Keratinocyte (primary cell): ENCODE measurements at regions not wholly inside any gene's neighbourhood (a gene's known extent, or its start where the extent isn't known, plus 50 kb on each side); places are given as distances from the start of the nearest gene placed in this dataset.
A peak's percentile ranks its signal among the peaks of the same experiment; 100 is the strongest.

Experiments
- DNase-seq: peaks from one replicate; pipeline ENCODE4 v3.0.0-alpha.2; 2011; ENCODE audit warnings: low read depth, missing footprints, low spot score
- FAIRE-seq: peaks from 2 replicates; lab custom pipeline; 2011; peaks lifted over from hg19 to GRCh38; lab: Jason Lieb, UNC
- H2AFZ ChIP-seq: 2 replicates; pipeline ENCODE4 v1.6.0; 2012; ENCODE audit warnings: low read length, control low read depth, inconsistent platforms; ENCODE audit not compliant: control insufficient read depth
- H3K27ac ChIP-seq: 2 replicates; pipeline ENCODE4 v1.5.1; 2011; ENCODE audit warnings: low read length; ENCODE audit not compliant: control insufficient read depth, insufficient read depth
- H3K27me3 ChIP-seq: 3 replicates; pipeline ENCODE4 v1.6.0; 2011; ENCODE audit warnings: low read length; ENCODE audit not compliant: control insufficient read depth, insufficient read depth; ENCODE audit errors: extremely low read depth
- H3K36me3 ChIP-seq, 2 experiments: 2 replicates in 1 of 2; 3 replicates in 1 of 2; pipeline ENCODE4 v1.5.1; 2011; ENCODE audit warnings: low read length in 2 of 2, mild to moderate bottlenecking in 1 of 2; ENCODE audit not compliant: control insufficient read depth in 2 of 2, insufficient read depth in 2 of 2; ENCODE audit errors: extremely low read depth in 1 of 2
- H3K4me1 ChIP-seq: 3 replicates; pipeline ENCODE4 v1.5.1; 2011; ENCODE audit warnings: low read length; ENCODE audit not compliant: control insufficient read depth, insufficient read depth; ENCODE audit errors: extremely low read depth
- H3K4me2 ChIP-seq: 3 replicates; pipeline ENCODE4 v1.6.0; 2011; ENCODE audit warnings: low read depth, low read length; ENCODE audit not compliant: control insufficient read depth, insufficient read depth; ENCODE audit errors: extremely low read depth
- H3K4me3 ChIP-seq, 3 experiments: fragments of 200-600 bp in 1 of 3; sonication (generic) in 1 of 3; 2 replicates in 2 of 3; 3 replicates in 1 of 3; pipeline ENCODE4 v1.5.1; 2011 to 2016; ENCODE audit warnings: low read length in 3 of 3, mild to moderate bottlenecking in 3 of 3, control low read depth in 2 of 3, inconsistent platforms in 1 of 3, low read depth in 1 of 3, mixed read lengths in 1 of 3, mixed run types in 1 of 3, moderate library complexity in 1 of 3; ENCODE audit not compliant: control insufficient read depth in 2 of 3, insufficient read depth in 2 of 3; ENCODE audit errors: extremely low read depth in 1 of 3
- H3K79me2 ChIP-seq: 2 replicates; pipeline ENCODE4 v1.6.0; 2012; ENCODE audit warnings: low read length; ENCODE audit not compliant: control insufficient read depth, insufficient read depth
- H3K9ac ChIP-seq: 3 replicates; pipeline ENCODE4 v1.6.0; 2011; ENCODE audit warnings: low read length; ENCODE audit not compliant: control insufficient read depth, insufficient read depth; ENCODE audit errors: extremely low read depth
- H3K9me1 ChIP-seq: 3 replicates; pipeline ENCODE4 v1.6.0; 2011; ENCODE audit warnings: low read length; ENCODE audit not compliant: control insufficient read depth, insufficient read depth; ENCODE audit errors: extremely low read depth
- H3K9me3 ChIP-seq: 2 replicates; pipeline ENCODE4 v1.5.1; 2012; ENCODE audit warnings: low read depth, low read length; ENCODE audit not compliant: control insufficient read depth
- H4K20me1 ChIP-seq: 3 replicates; pipeline ENCODE4 v1.6.0; 2011; ENCODE audit warnings: low read length; ENCODE audit not compliant: control insufficient read depth, insufficient read depth; ENCODE audit errors: extremely low read depth
- CTCF ChIP-seq, 3 experiments: IDR thresholded peaks in 1 of 3; conservative IDR thresholded peaks in 1 of 3; optimal IDR thresholded peaks in 1 of 3; 2 replicates in 2 of 3; 3 replicates in 1 of 3; pipeline versions ENCODE3 to v1.5.1; 2011; ENCODE audit warnings: low read length in 3 of 3, mild to moderate bottlenecking in 3 of 3, moderate library complexity in 2 of 3, control low read depth in 1 of 3, inconsistent platforms in 1 of 3; ENCODE audit not compliant: insufficient read depth in 2 of 3; ENCODE audit errors: extremely low read depth in 1 of 3
- EZH2 ChIP-seq: IDR thresholded peaks from one replicate; pipeline ENCODE4 v1.6.1; 2012; ENCODE audit warnings: inconsistent platforms, mild to moderate bottlenecking, low read length, moderate library complexity
- dilution Hi-C: fragments of 300-500 bp; cut with MboI; formaldehyde crosslinking; loops from one replicate; pipeline ENCODE4 v1.7.0; 2020; ENCODE audit warnings: low sequenced_read_pairs; ENCODE audit not compliant: extremely low pct_ligation_motif_present

- Histone ChIP-seq H4K20me1 (no peaks in the 10 kb centered on the region), H3K4me1 (peaks cover 2% of the 10 kb centered on the region), H3K9me3 (no peaks in the 10 kb centered on the region), H3K4me2 (no peak overlapping the region), H2AFZ (peak overlapping the region; percentile 64), H3K79me2 (no peaks in the 10 kb centered on the region), H3K36me3 (no peaks in the 10 kb centered on the region), H3K27ac (no peak overlapping the region), H3K4me3 (no peak overlapping the region), H3K9ac (no peak overlapping the region), H3K27me3 (no peaks in the 10 kb centered on the region), H3K9me1 (no peaks in the 10 kb centered on the region)
- no peak for DNase-seq
- TF ChIP-seq CTCF (optimal IDR thresholded peaks at IDR 0.05 in 1 of 3, IDR thresholded peaks at IDR 0.05 in 1 of 3, conservative IDR thresholded peaks at IDR 0.05 in 1 of 3; ENCODE audit: extremely low read depth in 1 of 3, insufficient read depth in 2 of 3, low read length in 3 of 3) (no peak), EZH2 (no peak)
- dilution Hi-C loops, result no loop called here
- no peak for FAIRE-seq
These were observed 138.8 kb upstream of the JARID2 start for GRCh38 chr6:15106958-15107643.

GRCh38 chr6:15107644-15108382 is 138.1 kb upstream of the JARID2 start:
- no peak overlapping the region for H3K27ac ChIP-seq
- dilution Hi-C loops, result no loop called here
- no peak for DNase-seq

More at GRCh38 chr6:15107644-15108382, 138.1 kb upstream of the JARID2 start:
- peaks cover 2% of the 10 kb centered on the region for H3K4me1 ChIP-seq
- H3K9ac ChIP-seq, result no peak overlapping the region
- no peaks in the 10 kb centered on the region for H3K36me3 ChIP-seq
- no peak for FAIRE-seq
- no peaks in the 10 kb centered on the region for H3K79me2 ChIP-seq
- no peak overlapping the region for H2AFZ ChIP-seq
- TF ChIP-seq EZH2 (no peak), CTCF (optimal IDR thresholded peaks at IDR 0.05 in 1 of 3, IDR thresholded peaks at IDR 0.05 in 1 of 3, conservative IDR thresholded peaks at IDR 0.05 in 1 of 3; ENCODE audit: extremely low read depth in 1 of 3, insufficient read depth in 2 of 3, low read length in 3 of 3) (no peak)
- H3K9me1 ChIP-seq, result no peaks in the 10 kb centered on the region
- no peak overlapping the region for H3K4me3 ChIP-seq
- H4K20me1 ChIP-seq, result no peaks in the 10 kb centered on the region
- no peak overlapping the region for H3K4me2 ChIP-seq
- H3K27me3 ChIP-seq, result no peaks in the 10 kb centered on the region
- H3K9me3 ChIP-seq, result no peaks in the 10 kb centered on the region
